SK-N-DZ (cell line): ENCODE measurements at regions not wholly inside any gene's neighbourhood (a gene's known extent, or its start where the extent isn't known, plus 50 kb on each side); places are given as distances from the start of the nearest gene placed in this dataset.
"Not testable (repeated sequence)": the region's sequence is repeated elsewhere in the genome, so short reads cannot be mapped to it uniquely, and the experiment has no call there.

Source experiments
- DNase-seq: peaks from one replicate; pipeline ENCODE4 v3.0.0-alpha.2; 2015; ENCODE audit warnings: low spot score

DNA sequence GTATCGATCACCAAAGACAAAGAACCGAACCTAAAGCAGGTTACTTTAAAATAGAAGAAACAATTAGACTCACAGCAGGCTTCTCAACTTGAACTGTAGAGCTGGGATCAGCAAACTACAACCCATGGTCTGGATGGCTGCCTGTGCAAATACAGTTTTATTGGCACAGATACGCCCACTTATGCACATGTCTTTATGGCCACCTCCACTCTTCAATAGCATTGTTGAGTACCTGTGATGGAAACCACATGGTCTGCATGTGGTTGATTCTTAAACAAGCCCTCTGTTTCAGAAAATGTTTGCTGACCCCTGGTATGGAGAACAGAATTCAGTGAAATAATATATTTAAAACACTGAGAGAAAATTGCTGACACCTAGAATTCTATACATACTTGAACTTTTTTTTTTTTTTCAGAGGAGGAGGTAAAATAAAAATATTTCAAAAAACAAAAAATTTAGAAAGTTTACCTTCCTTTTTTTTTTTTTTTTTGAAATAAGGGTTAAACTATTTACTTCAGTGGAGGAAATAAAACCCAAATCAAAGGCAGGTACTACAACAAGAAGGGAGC is 263.8 kb upstream of the ATP10A start:
- DNase-seq = no peak

DNA sequence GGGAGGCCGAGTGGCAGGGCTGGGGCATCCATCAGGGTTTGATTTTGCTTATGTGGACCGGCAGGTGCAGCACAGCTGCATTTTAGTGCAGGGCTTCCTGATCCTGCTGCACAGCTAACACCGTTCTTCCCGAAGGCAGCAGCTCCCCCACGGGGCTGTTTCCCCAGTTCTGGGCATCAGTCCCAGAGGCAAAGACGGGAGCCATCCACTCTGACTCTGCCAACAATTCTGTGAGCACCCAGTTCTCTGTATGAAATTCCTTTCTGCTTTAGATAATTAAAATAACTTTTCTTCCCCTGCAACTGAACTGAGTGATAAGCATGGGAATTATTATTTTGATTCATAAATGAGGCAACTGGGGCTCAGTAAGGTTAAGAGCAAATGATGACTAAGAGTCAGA is 262.9 kb upstream of the ATP10A start:
- no peak for DNase-seq

- no peak for DNase-seq
These were observed 262.5 kb upstream of the ATP10A start for GRCh38 chr15:26125664-26126063.

GRCh38 chr15:26119322-26119721 is 256.2 kb upstream of the ATP10A start:
- no peak for DNase-seq

- DNase-seq = no peak
These were observed 252.3 kb upstream of the ATP10A start for GRCh38 chr15:26115229-26115943.

DNA sequence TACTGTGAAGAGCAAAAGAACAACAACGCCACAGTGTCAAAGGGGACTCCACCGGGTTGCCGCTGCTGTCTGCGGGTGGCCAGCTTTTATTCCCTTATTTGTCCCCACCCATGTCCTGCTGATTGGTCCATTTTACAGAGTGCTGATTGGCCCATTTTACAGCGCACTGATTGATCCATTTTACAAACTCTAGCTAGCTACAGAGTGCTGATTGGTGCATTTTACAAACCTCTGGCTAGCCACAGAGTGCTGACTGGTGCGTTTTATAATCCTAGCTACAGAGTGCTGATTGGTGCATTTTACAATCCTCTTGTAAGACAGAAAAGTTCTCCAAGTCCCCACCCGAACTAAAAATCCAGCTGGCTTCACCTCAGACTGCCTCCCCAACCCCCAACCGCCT is 251.0 kb upstream of the ATP10A start:
- not testable (repeated sequence) for DNase-seq

DNA sequence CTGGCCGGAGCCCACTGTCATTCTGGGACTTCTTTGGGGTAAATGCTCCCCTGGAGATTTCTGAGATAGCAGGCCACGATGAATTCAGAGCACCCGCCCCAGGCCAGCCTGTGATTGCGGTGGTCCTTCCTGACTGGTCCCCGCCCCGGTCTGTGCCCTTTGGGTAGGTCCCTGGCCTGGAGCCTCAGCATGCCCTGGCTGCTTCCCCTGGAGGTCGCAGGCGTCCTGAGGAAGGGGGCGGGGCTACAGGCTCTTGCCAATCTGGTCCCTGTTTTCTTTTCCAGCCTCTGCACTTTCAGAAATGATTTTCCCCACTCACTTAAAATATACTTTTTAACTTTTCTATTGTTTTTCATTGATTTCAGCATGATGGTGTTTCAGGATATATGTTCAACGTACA is 250.2 kb upstream of the ATP10A start:
- no peak for DNase-seq

DNA sequence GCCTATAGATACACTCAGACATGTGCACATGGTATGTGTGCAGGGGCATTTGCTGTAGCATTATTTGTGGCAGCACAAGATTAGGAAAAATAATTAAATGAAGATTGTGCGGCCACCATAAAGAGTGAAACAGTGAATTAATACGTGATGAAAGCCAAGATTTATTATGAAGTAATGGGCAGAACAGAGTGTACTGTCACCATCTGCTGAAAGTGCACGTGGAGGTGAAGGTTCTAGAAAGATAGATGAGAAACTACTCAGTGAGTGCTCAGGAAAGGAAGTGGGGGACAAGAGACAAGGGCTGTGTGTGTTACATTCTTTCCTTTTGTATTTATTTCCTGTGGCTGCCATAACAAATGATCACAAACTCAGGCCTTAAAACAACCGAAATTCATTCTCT is 246.1 kb upstream of the ATP10A start:
- DNase-seq = no peak

DNA sequence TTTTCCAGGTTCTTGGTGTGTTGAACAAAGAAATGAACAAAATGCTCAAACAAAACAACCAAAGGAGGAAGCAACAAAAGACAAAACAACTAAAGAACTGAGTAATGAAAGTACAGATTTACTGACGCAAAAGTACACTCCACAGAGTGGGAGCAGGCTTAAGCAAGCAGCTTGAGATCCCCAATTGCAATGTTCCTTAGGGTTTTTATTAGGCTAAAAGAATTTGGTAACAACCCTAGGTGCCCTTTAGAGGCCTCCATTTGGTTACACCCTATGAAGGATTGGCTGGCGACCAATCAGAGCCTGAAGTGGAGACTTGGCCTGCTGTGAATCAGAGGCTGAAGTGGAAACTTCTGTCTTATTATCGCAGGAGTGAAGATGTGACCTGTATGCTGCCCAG is 243.4 kb upstream of the ATP10A start:
- DNase-seq = no peak

- DNase-seq = no peak
These were observed 239.9 kb upstream of the ATP10A start for GRCh38 chr15:26103002-26103404.

GRCh38 chr15:26102365-26102764 is 239.2 kb upstream of the ATP10A start:
- DNase-seq = no peak

DNA sequence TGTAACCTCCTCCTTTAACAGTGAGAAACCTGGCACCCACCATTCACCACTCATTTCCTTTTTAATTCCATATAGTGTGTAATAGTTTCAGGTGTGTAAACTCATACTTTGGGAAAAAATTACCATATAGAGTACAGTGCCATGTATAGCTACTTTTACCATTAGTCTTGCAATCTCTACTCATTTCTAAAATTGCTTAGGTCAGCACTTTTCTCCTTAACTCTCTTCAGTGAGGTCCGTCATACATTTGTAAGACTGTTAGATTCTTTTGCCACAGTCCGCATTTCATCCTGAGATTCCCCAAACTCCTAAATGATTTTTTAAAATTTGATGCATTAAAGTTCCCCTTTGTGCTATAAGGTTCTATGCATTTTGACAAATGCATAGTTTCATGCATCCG is 238.3 kb upstream of the ATP10A start:
- no peak for DNase-seq

DNA sequence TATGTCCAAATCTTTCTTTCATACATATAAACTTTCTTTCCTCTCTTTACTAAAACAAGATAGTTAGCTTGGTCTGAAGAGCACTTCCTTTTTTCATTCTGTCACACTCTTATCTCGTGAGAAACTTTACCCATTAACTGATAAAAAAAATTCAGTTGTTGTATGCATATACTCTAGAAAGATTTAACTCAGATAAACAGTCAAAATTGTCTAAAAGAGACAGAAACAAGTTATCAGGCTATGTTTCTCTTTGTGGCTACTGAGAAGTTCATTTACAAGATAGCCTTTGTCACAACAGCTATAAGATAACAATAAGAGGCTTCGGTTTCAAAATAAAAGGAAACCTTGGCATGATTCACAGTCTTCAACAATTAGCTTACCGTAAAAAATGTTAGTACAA is 235.7 kb upstream of the ATP10A start:
- no peak for DNase-seq

- no peak for DNase-seq
These were observed 234.1 kb upstream of the ATP10A start for GRCh38 chr15:26097216-26097615.

GRCh38 chr15:26096581-26096980 is 233.5 kb upstream of the ATP10A start:
- no peak for DNase-seq

DNA sequence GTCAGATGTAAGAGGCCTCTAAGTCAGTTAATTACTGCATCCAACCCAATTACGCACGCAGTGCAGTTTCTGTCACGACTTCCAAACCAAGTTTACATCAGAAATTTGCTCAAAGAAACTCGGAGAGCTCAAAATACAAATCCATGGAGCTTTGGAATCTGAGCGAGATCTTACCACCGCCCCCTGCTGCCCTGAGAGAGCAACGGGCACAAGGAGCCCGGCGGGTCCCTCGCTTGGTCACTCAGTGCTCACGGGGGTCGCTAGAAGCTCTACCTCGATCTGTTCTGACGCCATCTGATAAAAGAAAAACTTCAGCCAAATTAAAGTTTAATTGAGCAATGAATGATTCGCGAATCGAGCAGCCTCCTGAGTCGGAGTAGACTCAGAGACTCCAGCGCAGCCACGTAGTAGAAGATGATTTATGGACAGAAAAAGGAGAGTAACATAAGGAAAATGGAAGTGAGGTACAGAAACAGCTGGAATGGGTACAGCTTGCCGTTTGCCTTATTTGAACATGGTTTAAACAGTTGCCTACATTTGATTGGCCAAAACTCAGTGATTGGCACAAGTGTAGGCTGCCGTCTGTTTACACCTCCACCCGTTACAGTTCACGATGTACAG is 232.7 kb upstream of the ATP10A start:
- no peak for DNase-seq

DNA sequence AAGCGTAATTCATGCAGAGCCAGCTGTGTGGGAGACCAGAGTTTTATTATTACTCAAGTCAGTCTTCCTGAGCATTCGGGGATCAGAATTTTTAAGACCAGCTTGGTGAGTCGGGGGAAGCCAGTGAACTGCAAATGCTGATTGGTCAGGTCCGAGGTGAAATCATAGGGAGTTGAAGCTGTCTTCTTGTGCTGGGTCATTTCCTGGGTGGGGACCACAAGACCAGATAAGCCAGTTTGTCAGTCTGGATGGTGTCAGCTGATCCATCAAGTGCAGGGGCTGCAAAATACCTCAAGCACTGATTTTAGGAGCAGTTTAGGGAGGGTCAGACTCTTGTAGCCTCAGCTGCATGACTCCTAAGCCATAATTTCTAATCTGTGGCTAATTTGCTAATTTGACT is 228.1 kb upstream of the ATP10A start:
- no peak for DNase-seq

- no peak for DNase-seq
These were observed 224.8 kb upstream of the ATP10A start for GRCh38 chr15:26087881-26088280.

DNA sequence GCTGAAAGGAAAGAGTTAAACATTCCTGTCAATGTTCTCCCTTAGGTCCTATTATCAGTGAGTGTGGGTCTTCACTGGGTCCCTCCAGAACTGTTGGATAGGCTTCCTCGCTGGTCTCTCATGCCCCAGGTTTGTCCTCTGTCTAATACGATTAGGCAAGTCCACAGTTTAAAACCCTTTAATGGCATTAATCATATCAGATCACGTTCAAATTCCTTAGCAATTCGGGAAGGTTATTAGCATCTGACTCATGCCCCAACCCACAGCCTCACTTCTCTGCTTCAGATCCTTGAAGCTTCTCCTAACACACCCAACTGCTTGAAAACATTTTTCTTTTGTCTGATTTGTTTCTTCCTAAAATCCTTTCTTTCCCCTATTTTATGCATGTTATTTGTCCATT is 224.3 kb upstream of the ATP10A start:
- DNase-seq = no peak

DNA sequence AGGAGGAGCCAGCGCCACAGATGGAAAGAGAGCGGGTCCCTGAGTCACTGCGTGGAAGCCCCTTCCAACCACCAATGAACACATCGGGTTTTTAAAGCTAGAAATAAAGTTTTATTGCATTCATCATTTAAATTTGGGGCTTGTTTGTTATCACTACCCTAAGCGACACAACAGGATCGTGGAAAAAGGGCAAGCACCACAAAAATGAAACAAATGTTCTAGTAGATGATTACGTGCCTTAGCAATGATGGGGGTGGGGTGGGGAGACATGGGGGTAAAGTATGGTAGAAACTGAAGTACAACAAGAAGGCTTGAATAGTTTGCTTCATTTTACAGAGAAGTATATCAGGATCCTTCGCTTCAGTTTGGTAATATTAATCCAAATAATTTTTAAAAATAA is 221.6 kb upstream of the ATP10A start:
- no peak for DNase-seq

- DNase-seq = no peak
These were observed 220.8 kb upstream of the ATP10A start for GRCh38 chr15:26083896-26084295.

- no peak for DNase-seq
These were observed 220.3 kb upstream of the ATP10A start for GRCh38 chr15:26083457-26083856.
